AG09309 (cell line): ENCODE measurements at regions not wholly inside any gene's neighbourhood (a gene's known extent, or its start where the extent isn't known, plus 50 kb on each side); places are given as distances from the start of the nearest gene placed in this dataset.

Experiments
- DNase-seq: peaks from one replicate; pipeline ENCODE4 v3.0.0-alpha.2; 2010; ENCODE audit warnings: low read depth
- H3K4me3 ChIP-seq: 2 replicates; pipeline ENCODE4 v1.5.1; 2011; ENCODE audit warnings: mild to moderate bottlenecking, low read depth, low read length, moderate library complexity; ENCODE audit not compliant: control insufficient read depth
- TF ChIP-seq, protein P1 (sequence below): IDR thresholded peaks from 2 replicates; pipeline ENCODE4 v1.5.1; 2011; ENCODE audit warnings: mild to moderate bottlenecking, low read depth, low read length, inconsistent platforms; ENCODE audit not compliant: insufficient read depth, control insufficient read depth; ENCODE audit errors: missing control alignments

- TF ChIP-seq, protein P1, sequence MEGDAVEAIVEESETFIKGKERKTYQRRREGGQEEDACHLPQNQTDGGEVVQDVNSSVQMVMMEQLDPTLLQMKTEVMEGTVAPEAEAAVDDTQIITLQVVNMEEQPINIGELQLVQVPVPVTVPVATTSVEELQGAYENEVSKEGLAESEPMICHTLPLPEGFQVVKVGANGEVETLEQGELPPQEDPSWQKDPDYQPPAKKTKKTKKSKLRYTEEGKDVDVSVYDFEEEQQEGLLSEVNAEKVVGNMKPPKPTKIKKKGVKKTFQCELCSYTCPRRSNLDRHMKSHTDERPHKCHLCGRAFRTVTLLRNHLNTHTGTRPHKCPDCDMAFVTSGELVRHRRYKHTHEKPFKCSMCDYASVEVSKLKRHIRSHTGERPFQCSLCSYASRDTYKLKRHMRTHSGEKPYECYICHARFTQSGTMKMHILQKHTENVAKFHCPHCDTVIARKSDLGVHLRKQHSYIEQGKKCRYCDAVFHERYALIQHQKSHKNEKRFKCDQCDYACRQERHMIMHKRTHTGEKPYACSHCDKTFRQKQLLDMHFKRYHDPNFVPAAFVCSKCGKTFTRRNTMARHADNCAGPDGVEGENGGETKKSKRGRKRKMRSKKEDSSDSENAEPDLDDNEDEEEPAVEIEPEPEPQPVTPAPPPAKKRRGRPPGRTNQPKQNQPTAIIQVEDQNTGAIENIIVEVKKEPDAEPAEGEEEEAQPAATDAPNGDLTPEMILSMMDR, result no peak
- no peak overlapping the region for H3K4me3 ChIP-seq
- DNase-seq, result no peak
Observed at GRCh38 chr1:232505884-232506283, 124.0 kb downstream of the SIPA1L2 start.

GRCh38 chr1:232504651-232505050 lies 125.3 kb downstream of the SIPA1L2 start:
- no peak for DNase-seq
- no peak overlapping the region for H3K4me3 ChIP-seq
- TF ChIP-seq, protein P1, result no peak

DNA sequence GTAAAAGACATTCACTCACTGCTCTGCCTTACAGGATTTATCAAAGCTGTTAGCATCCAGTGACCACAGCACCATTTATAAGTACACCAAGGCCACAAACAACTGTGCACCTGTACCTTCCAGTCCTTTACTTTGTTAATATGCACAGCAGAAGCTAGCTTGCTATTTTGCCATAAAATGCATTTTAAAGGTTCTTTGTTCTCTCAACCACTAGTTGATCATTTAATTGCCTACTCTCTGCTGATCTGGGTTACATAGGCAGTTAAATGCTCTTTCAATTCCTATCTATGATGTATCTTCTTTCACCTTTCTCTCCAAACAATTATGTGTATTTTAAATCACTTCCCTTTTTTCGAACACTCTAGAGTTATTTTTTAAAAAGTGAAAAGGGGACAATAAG lies 126.4 kb downstream of the SIPA1L2 start:
- no peak for DNase-seq
- no peak overlapping the region for H3K4me3 ChIP-seq
- TF ChIP-seq, protein P1, result no peak

DNA sequence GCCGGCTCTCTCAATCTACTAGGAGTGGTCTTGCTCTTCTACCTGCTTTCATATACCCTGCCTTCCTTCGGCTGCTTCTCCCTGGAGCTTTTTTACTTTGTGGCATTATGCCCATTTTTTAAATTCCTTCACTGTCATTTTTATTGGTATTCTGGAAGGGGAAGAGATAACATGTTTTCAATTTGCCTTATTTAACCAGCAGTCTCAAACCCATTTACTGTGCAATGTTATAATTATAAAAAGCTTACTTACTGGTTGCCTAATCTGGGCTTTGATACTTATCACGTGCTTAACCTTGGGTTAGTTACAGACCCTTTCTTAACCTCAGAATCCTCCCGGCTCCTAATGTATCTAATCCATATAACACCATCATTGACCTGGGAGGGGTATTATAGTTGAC lies 128.1 kb downstream of the SIPA1L2 start:
- TF ChIP-seq, protein P1, result no peak
- DNase-seq, result no peak
- H3K4me3 ChIP-seq, result no peak overlapping the region

DNA sequence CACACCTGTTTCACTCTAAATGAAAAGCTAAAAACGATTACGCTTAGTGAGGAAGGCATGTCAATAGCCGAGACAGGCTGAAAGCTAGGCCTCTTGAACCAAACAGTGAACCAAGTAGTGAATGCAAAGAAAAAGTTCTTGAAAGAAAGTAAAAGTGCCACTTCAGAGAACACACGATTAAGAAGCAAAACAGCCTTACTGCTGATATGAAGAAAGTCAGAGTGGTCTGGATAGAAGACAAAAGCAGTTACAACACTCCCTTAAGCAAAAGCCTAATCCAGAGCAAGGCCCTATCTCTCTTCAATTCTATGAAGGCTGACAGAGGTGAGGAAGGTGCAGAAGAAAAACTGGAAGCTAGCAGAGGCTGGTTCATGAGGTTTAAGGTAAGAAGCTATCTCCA lies 130.7 kb downstream of the SIPA1L2 start:
- no peak for DNase-seq
- TF ChIP-seq, protein P1, result no peak
- H3K4me3 ChIP-seq, result no peak overlapping the region

GRCh38 chr1:232493869-232494268 lies 136.1 kb downstream of the SIPA1L2 start:
- TF ChIP-seq, protein P1, result no peak
- no peak for DNase-seq
- H3K4me3 ChIP-seq, result no peak overlapping the region

GRCh38 chr1:232489256-232489655 lies 140.7 kb downstream of the SIPA1L2 start:
- DNase-seq, result no peak
- TF ChIP-seq, protein P1, result no peak
- no peak overlapping the region for H3K4me3 ChIP-seq
